GM23248 (cell line): ENCODE measurements at regions not wholly inside any gene's neighbourhood (a gene's known extent, or its start where the extent isn't known, plus 50 kb on each side); places are given as distances from the start of the nearest gene placed in this dataset.

Source experiments
- EZH2 ChIP-seq: fragments of 200-600 bp; sonication (generic); IDR thresholded peaks from 2 replicates; pipeline ENCODE4 v1.6.1; 2018; ENCODE audit warnings: antibody characterized with exemption, mild to moderate bottlenecking; ENCODE audit not compliant: insufficient read depth, poor library complexity, severe bottlenecking
- EZH2phosphoT487 ChIP-seq: fragments of 200-600 bp; sonication (generic); IDR thresholded peaks from 2 replicates; pipeline ENCODE4 v1.6.1; 2018; ENCODE audit warnings: antibody characterized with exemption, moderate library complexity, mild to moderate bottlenecking, low read depth; ENCODE audit not compliant: insufficient read depth

- TF ChIP-seq EZH2 = no peak
- TF ChIP-seq EZH2phosphoT487 = no peak
Observed at GRCh38 chr18:56224669-56225561, 413.5 kb downstream of the TXNL1 start.
